PC-3 (cell line): ENCODE measurements at regions not wholly inside any gene's neighbourhood (a gene's known extent, or its start where the extent isn't known, plus 50 kb on each side); places are given as distances from the start of the nearest gene placed in this dataset.
"Not testable (repeated sequence)": the region's sequence is repeated elsewhere in the genome, so short reads cannot be mapped to it uniquely, and the experiment has no call there.

Experiments used
- CTCF ChIP-seq: fragments of 300-600 bp; sonication (generic); conservative IDR thresholded peaks from 2 replicates; pipeline ENCODE4 v1.5.1; 2017; ENCODE audit warnings: antibody characterized with exemption, low read depth, mild to moderate bottlenecking, low read length
- EZH2 ChIP-seq: fragments of 300-600 bp; sonication (generic); IDR thresholded peaks from one replicate; pipeline ENCODE4 v1.6.1; 2017; ENCODE audit warnings: antibody characterized with exemption, mild to moderate bottlenecking, low read length; ENCODE audit not compliant: unreplicated experiment
- EZH2phosphoT487 ChIP-seq: fragments of 300-600 bp; sonication (generic); IDR thresholded peaks from 2 replicates; pipeline ENCODE4 v1.6.1; 2018; ENCODE audit warnings: mild to moderate bottlenecking, antibody characterized with exemption, low read length, borderline replicate concordance

- TF ChIP-seq CTCF, EZH2, EZH2phosphoT487: not testable (repeated sequence)
Measured at GRCh38 chr6:99823513-99824235, 170.3 kb downstream of the MCHR2 start.
